Loucy (cell line): ENCODE measurements at regions not wholly inside any gene's neighbourhood (a gene's known extent, or its start where the extent isn't known, plus 50 kb on each side); places are given as distances from the start of the nearest gene placed in this dataset.

Experiments
- CTCF ChIP-seq: fragments of 200-600 bp; sonication (generic); conservative IDR thresholded peaks from 2 replicates; pipeline ENCODE4 v1.5.1; 2014; ENCODE audit warnings: mild to moderate bottlenecking, antibody characterized with exemption, low read length
- EZH2phosphoT487 ChIP-seq: fragments of 200-600 bp; IDR thresholded peaks from 2 replicates; pipeline ENCODE4 v1.6.1; 2018; ENCODE audit warnings: antibody characterized with exemption, mild to moderate bottlenecking, moderate library complexity, borderline replicate concordance

GRCh38 chr2:39839261-39839848 is 60.3 kb upstream of the THUMPD2 start:
- TF ChIP-seq CTCF (no peak), EZH2phosphoT487 (no peak)
